ENCODE measurements at regions not wholly inside any gene's neighbourhood (a gene's known extent, or its start where the extent isn't known, plus 50 kb on each side); places are given as distances from the start of the nearest gene placed in this dataset.

DNA sequence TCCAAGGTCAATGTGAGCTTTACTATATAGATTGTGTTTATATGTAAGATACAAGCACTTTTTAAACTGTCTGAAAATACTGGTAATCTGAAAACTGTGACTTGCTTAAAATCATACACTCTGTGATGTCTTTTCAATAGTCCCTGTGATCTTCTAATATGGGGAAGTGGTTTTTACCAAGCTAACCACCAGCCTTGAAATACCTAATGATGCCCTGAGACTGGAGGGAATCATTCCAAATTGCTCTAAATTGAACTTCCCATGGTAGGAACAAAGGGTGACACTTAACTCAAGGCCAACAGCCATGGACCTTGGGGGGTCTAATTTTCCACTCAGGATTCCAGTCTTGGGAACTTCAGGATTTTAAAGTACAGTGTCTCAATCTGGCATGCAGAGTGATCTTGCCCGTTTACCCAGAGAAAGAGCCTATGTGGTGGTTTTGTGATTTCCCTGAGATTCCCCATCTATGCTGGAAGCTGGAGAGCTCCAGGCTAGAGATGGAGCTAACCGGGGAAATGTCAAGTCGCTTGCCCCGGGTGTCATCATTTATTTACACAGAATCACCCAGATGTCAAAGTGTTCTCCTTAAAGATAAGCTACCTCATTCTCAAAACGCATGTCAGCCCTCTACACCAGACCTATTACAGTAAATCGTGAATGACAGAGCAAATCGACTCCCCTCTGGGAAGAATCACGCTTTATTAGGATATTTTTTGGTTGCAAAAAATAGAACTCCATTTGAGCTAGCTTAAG lies 198.5 kb downstream of the SP3 start:
- DNase-seq (ENCODE audit: low read depth in 1 of 2, low spot score in 1 of 2) (no peak), ATAC-seq (no peak), FAIRE-seq (no peak)
- no peak overlapping the region for H3K4me2 ChIP-seq
- no peak overlapping the region for H3K4me3 ChIP-seq
- POLR2A ChIA-PET = no interaction called here
- TF ChIP-seq CHD4 (IDR thresholded peaks at IDR 0.05; ENCODE audit: borderline replicate concordance) (no peak), CBX2 (IDR thresholded peaks at IDR 0.05; ENCODE audit: borderline replicate concordance, low read depth) (no peak), MAFK (IDR thresholded peaks at IDR 0.05; ENCODE audit: partially characterized antibody) (no peak), HEYL (CRISPR knock-in tag; IDR thresholded peaks at IDR 0.05) (no peak), RCOR1 (IDR thresholded peaks at IDR 0.05; ENCODE audit: low read depth, low read length) (no peak), CHD2 (IDR thresholded peaks at IDR 0.05; ENCODE audit: low read length, partially characterized antibody) (no peak), HOXB5 (CRISPR knock-in tag; IDR thresholded peaks at IDR 0.05) (no peak), ZC3H11A (IDR thresholded peaks at IDR 0.05) (no peak), EHF (CRISPR knock-in tag; IDR thresholded peaks at IDR 0.05) (no peak), EP300 (IDR thresholded peaks at IDR 0.05) (no peak), RNF2 (IDR thresholded peaks at IDR 0.05; ENCODE audit: borderline replicate concordance, low read depth) (no peak), TFCP2L1 (CRISPR knock-in tag; IDR thresholded peaks at IDR 0.05) (no peak), ZFP36 (IDR thresholded peaks at IDR 0.05; ENCODE audit: borderline replicate concordance, partially characterized antibody) (no peak)
- TF ChIP-seq, protein P1, sequence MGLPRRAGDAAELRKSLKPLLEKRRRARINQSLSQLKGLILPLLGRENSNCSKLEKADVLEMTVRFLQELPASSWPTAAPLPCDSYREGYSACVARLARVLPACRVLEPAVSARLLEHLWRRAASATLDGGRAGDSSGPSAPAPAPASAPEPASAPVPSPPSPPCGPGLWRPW (IDR thresholded peaks at IDR 0.05) = no peak
- TF ChIP-seq, protein P2, sequence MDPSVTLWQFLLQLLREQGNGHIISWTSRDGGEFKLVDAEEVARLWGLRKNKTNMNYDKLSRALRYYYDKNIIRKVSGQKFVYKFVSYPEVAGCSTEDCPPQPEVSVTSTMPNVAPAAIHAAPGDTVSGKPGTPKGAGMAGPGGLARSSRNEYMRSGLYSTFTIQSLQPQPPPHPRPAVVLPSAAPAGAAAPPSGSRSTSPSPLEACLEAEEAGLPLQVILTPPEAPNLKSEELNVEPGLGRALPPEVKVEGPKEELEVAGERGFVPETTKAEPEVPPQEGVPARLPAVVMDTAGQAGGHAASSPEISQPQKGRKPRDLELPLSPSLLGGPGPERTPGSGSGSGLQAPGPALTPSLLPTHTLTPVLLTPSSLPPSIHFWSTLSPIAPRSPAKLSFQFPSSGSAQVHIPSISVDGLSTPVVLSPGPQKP (IDR thresholded peaks at IDR 0.05; ENCODE audit: low read depth, low read length) = no peak
- TF ChIP-seq, protein P3, sequence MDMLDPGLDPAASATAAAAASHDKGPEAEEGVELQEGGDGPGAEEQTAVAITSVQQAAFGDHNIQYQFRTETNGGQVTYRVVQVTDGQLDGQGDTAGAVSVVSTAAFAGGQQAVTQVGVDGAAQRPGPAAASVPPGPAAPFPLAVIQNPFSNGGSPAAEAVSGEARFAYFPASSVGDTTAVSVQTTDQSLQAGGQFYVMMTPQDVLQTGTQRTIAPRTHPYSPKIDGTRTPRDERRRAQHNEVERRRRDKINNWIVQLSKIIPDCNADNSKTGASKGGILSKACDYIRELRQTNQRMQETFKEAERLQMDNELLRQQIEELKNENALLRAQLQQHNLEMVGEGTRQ (IDR thresholded peaks at IDR 0.05) = no peak
- H3K9me3 ChIP-seq = no peaks in the 10 kb centered on the region
- 82% methylated on average over 8 of the region's 8 CpGs for WGBS (ENCODE audit: missing lambda C conversion rate)
- CTCF ChIA-PET = interaction anchor here (1.7 kb wide), 1 partner anchor 14 kb away, joined by 4 read pairs; no protein-coding TSS in a partner anchor
- no peak overlapping the region for H3K27ac ChIP-seq
- no peaks in the 10 kb centered on the region for H3K4me1 ChIP-seq

DNA sequence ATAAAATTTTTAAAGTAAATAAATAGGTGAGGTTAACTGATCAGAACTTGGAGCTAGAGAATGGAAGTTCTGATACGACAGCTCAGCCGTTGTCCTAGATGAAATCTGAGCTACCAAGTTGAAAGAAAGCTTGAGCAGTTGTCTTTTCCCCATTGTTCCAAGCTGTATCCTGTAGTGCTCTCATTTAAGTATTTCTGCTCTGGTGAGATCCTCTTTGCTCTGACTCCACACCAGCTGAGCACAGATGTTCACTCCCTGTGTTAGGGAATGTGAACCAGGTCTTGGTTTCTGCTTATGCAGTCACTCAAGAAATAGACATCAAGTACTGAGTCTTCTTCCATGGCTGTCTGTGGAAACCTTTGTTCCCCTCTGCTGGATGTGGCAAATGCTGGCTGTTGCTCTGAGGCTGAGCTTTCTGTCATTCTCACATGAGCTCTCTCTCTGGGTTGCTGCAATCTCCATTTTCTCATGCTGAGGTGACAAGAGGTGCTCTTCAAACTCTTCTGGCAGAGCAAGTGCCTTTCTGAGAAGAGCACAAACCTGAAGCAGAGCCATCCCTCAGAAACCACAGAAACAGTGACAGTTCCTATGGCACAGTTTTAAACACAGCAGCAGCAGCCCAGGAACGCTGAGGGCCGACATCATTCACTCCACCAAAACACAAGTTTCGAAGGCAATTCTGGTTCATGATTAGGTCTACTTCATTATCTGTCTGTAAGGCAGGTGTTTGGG lies 194.1 kb downstream of the SP3 start:
- Histone ChIP-seq H3K4me2 (no peak overlapping the region), H3K4me1 (no peaks in the 10 kb centered on the region), H3K4me3 (no peak overlapping the region), H3K9me3 (no peaks in the 10 kb centered on the region), H3K27ac (no peak overlapping the region)
- ChIA-PET CTCF (interaction anchor here (0.8 to 1.7 kb wide), 2 partner anchors 9 to 231 kb away, joined by 3 to 5 read pairs; no protein-coding TSS in a partner anchor), POLR2A (no interaction called here)
- TF ChIP-seq RNF2 (IDR thresholded peaks at IDR 0.05; ENCODE audit: borderline replicate concordance, low read depth) (no peak), EHMT2 (IDR thresholded peaks at IDR 0.05; ENCODE audit: low read depth) (no peak)
- TF ChIP-seq, protein P4, sequence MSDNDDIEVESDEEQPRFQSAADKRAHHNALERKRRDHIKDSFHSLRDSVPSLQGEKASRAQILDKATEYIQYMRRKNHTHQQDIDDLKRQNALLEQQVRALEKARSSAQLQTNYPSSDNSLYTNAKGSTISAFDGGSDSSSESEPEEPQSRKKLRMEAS (IDR thresholded peaks at IDR 0.05) = no peak
- no peak for ATAC-seq
- DNase-seq (ENCODE audit: low read depth in 1 of 2, low spot score in 1 of 2) = no peak
- WGBS (ENCODE audit: missing lambda C conversion rate) = 87% methylated on average over 5 of the region's 5 CpGs
- no peak for FAIRE-seq

DNA sequence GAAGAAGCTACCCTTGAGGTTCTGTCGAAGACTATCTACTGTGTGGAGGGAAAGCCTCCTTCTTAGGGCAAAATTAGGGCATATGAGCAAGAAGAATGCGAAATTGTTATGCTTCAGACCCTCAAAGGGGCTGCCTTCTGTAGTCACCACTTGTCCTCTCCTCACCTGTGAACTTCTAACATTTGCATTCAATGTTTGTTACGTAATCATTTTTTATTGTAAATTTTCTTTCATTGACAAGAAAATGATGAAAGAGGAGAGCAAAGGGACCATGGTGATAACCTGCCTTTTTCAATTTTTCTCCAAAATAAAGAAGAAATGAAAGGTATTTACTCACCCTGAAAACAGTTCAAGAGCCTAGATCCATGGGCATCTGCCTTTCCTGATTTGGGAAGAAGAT lies 193.0 kb downstream of the SP3 start:
- no peak overlapping the region for H3K27ac ChIP-seq
- ATAC-seq = no peak
- ChIA-PET POLR2A (no interaction called here), CTCF (no interaction called here)
- FAIRE-seq = no peak
- 43% methylated on average over 3 of the region's 3 CpGs for WGBS (ENCODE audit: missing lambda C conversion rate)
- no peak for TF ChIP-seq SMC3 (IDR thresholded peaks at IDR 0.05)
- no peak for TF ChIP-seq KDM1A (IDR thresholded peaks at IDR 0.05; ENCODE audit: low read depth)
- TF ChIP-seq, protein P5, sequence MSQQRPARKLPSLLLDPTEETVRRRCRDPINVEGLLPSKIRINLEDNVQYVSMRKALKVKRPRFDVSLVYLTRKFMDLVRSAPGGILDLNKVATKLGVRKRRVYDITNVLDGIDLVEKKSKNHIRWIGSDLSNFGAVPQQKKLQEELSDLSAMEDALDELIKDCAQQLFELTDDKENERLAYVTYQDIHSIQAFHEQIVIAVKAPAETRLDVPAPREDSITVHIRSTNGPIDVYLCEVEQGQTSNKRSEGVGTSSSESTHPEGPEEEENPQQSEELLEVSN (IDR thresholded peaks at IDR 0.05; ENCODE audit: borderline replicate concordance, low read depth) = no peak
- no peak for TF ChIP-seq SREBF2 (IDR thresholded peaks at IDR 0.05)
- no peak for TF ChIP-seq TFCP2L1 (CRISPR knock-in tag; IDR thresholded peaks at IDR 0.05)
- no peak for TF ChIP-seq HOXB5 (CRISPR knock-in tag; IDR thresholded peaks at IDR 0.05)
- TF ChIP-seq CBX8 (IDR thresholded peaks at IDR 0.05) = no peak
- no peak for TF ChIP-seq RNF2 (IDR thresholded peaks at IDR 0.05; ENCODE audit: borderline replicate concordance, low read depth)
- TF ChIP-seq, protein P6, sequence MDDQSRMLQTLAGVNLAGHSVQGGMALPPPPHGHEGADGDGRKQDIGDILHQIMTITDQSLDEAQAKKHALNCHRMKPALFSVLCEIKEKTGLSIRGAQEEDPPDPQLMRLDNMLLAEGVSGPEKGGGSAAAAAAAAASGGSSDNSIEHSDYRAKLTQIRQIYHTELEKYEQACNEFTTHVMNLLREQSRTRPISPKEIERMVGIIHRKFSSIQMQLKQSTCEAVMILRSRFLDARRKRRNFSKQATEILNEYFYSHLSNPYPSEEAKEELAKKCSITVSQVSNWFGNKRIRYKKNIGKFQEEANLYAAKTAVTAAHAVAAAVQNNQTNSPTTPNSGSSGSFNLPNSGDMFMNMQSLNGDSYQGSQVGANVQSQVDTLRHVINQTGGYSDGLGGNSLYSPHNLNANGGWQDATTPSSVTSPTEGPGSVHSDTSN (IDR thresholded peaks at IDR 0.05) = no peak
- TF ChIP-seq BHLHE40 (IDR thresholded peaks at IDR 0.05; ENCODE audit: low read depth, low read length) = no peak
- no peak for TF ChIP-seq RARB (CRISPR knock-in tag; IDR thresholded peaks at IDR 0.05)
- TF ChIP-seq EHMT2 (IDR thresholded peaks at IDR 0.05; ENCODE audit: low read depth) = no peak
- TF ChIP-seq, protein P4 (IDR thresholded peaks at IDR 0.05) = no peak
- no peak for TF ChIP-seq EHF (CRISPR knock-in tag; IDR thresholded peaks at IDR 0.05)
- TF ChIP-seq, protein P1 (IDR thresholded peaks at IDR 0.05) = no peak
- TF ChIP-seq MYC (IDR thresholded peaks at IDR 0.05; ENCODE audit: borderline replicate concordance, low read length) = no peak
- no peak for DNase-seq (ENCODE audit: low read depth in 1 of 2, low spot score in 1 of 2)
- no peak overlapping the region for H3K4me3 ChIP-seq
- H3K4me2 ChIP-seq = no peak overlapping the region
- H3K4me1 ChIP-seq = no peaks in the 10 kb centered on the region
- no peaks in the 10 kb centered on the region for H3K9me3 ChIP-seq

Data from A549 (cell line).